ENCODE measurements at regions not wholly inside any gene's neighbourhood (a gene's known extent, or its start where the extent isn't known, plus 50 kb on each side); places are given as distances from the start of the nearest gene placed in this dataset.

GRCh38 chr11:38246451-38246850 is 1648.4 kb upstream of the RAG2 start:
- TF ChIP-seq CTCF (conservative IDR thresholded peaks at IDR 0.05; ENCODE audit: low read depth, low read length): no peak
- H3K4me3 ChIP-seq (ENCODE audit: low read depth, low read length): no peak overlapping the region

GRCh38 chr11:38226684-38227083 is 1628.6 kb upstream of the RAG2 start:
- no peak overlapping the region for H3K4me3 ChIP-seq (ENCODE audit: low read depth, low read length)
- DNase-seq (ENCODE audit: low read depth): no peak
- no peak for TF ChIP-seq CTCF (conservative IDR thresholded peaks at IDR 0.05; ENCODE audit: low read depth, low read length)

More at GRCh38 chr11:38246451-38246850, 1648.4 kb upstream of the RAG2 start:
- no peak for DNase-seq (ENCODE audit: low read depth)

- DNase-seq (ENCODE audit: low read depth): no peak
- TF ChIP-seq CTCF (conservative IDR thresholded peaks at IDR 0.05; ENCODE audit: low read depth, low read length): no peak
- no peak overlapping the region for H3K4me3 ChIP-seq (ENCODE audit: low read depth, low read length)
Observed at GRCh38 chr11:38221295-38221694, 1623.3 kb upstream of the RAG2 start.

GRCh38 chr11:38219636-38220035 is 1621.6 kb upstream of the RAG2 start:
- TF ChIP-seq CTCF (conservative IDR thresholded peaks at IDR 0.05; ENCODE audit: low read depth, low read length): no peak

GRCh38 chr11:38208951-38209350 is 1610.9 kb upstream of the RAG2 start:
- TF ChIP-seq CTCF (conservative IDR thresholded peaks at IDR 0.05; ENCODE audit: low read depth, low read length): no peak
- H3K4me3 ChIP-seq (ENCODE audit: low read depth, low read length): no peak overlapping the region
- DNase-seq (ENCODE audit: low read depth): no peak

More at GRCh38 chr11:38219636-38220035, 1621.6 kb upstream of the RAG2 start:
- no peak overlapping the region for H3K4me3 ChIP-seq (ENCODE audit: low read depth, low read length)
- no peak for DNase-seq (ENCODE audit: low read depth)

GRCh38 chr11:38206663-38207062 is 1608.6 kb upstream of the RAG2 start:
- DNase-seq (ENCODE audit: low read depth): no peak
- TF ChIP-seq CTCF (conservative IDR thresholded peaks at IDR 0.05; ENCODE audit: low read depth, low read length): no peak
- H3K4me3 ChIP-seq (ENCODE audit: low read depth, low read length): no peak overlapping the region

- no peak for TF ChIP-seq CTCF (conservative IDR thresholded peaks at IDR 0.05; ENCODE audit: low read depth, low read length)
Observed at GRCh38 chr11:38191101-38191500, 1593.1 kb upstream of the RAG2 start.

More at GRCh38 chr11:38191101-38191500, 1593.1 kb upstream of the RAG2 start:
- no peak for DNase-seq (ENCODE audit: low read depth)
- H3K4me3 ChIP-seq (ENCODE audit: low read depth, low read length): no peak overlapping the region
